ENCODE measurements at regions not wholly inside any gene's neighbourhood (a gene's known extent, or its start where the extent isn't known, plus 50 kb on each side); places are given as distances from the start of the nearest gene placed in this dataset.

DNA sequence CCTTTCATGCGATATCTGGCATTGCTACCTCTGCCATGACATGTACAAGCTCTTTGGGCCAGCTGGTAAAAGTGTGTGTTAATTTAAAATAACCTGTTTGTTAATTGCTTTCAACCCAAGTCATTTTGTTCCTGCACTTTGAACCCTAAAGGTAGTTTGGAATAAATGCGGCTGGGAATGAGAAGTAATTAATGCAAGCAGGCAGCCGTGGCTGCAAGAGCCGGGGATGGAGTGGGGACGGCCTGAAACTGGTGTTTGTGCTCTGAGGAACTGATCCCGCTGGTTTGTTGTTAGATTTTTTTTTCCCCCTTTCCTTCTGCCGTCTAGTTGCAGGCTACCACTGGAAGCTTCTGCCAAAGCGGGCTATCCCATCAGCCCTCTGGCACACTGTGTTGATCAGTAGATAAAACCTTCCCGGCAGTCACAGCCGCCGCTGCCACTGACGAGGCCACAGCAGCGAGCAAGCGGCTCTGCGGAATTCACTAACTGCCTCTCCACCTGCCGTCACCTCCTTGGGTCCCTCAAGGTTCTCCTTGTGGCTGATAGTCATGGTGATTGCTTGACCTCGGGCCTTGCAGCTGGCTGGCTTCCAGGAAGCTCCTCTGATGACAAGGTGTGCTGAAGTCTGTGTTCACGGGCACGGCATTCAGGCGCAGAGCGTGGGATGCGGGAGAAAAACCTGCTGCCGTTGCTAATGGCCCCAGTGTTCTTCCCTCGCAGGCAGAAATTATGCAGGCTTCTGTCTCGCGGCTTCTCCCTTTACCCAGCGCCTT, 315.9 kb downstream of the TFAP2A start:
- no peak for TF ChIP-seq POLR2A (IDR thresholded peaks at IDR 0.05; ENCODE audit: low read length)
- no peak for TF ChIP-seq GATA1 (IDR thresholded peaks at IDR 0.05; ENCODE audit: low read depth, low read length)
